ENCODE measurements at regions not wholly inside any gene's neighbourhood (a gene's known extent, or its start where the extent isn't known, plus 50 kb on each side); places are given as distances from the start of the nearest gene placed in this dataset.

GRCh38 chr18:76545433-76546087 lies 50.5 kb upstream of the ZNF516 start:
- ChIA-PET POLR2A (no interaction called here), CTCF (no interaction called here)
- Histone ChIP-seq H3K27ac (ENCODE audit: insufficient read depth, low read depth, low read length) (no peak overlapping the region), H3K4me2 (ENCODE audit: insufficient read depth, low read length) (no peak overlapping the region), H3K36me3 (ENCODE audit: control insufficient read depth in 2 of 2, extremely low read depth in 1 of 2, insufficient read depth in 2 of 2, low read length in 2 of 2) (no peaks in the 10 kb centered on the region), H3K4me1 (ENCODE audit: control insufficient read depth, extremely low read depth, insufficient read depth, low read length) (no peaks in the 10 kb centered on the region), H3K9ac (replicated peaks; ENCODE audit: extremely low read depth, insufficient read depth, low read length) (no peak overlapping the region), H4K20me1 (replicated peaks; ENCODE audit: control insufficient read depth, extremely low read depth, insufficient read depth, low read length) (no peaks in the 10 kb centered on the region), H3K9me1 (replicated peaks; ENCODE audit: control insufficient read depth, extremely low read depth, insufficient read depth, low read length) (no peaks in the 10 kb centered on the region), H2AFZ (ENCODE audit: low read depth, low read length) (no peak overlapping the region), H3K9me3 (replicated peaks; ENCODE audit: control insufficient read depth, insufficient read depth, low read length) (no peaks in the 10 kb centered on the region), H3K79me2 (ENCODE audit: control insufficient read depth, insufficient read depth, low read length) (no peaks in the 10 kb centered on the region), H3K27me3 (ENCODE audit: control insufficient read depth in 2 of 2, insufficient read depth in 2 of 2, low read length in 2 of 2) (no peaks in the 10 kb centered on the region), H3K4me3 (replicated peaks in 1 of 3; ENCODE audit: insufficient read depth in 1 of 3, low read depth in 1 of 3, low read length in 3 of 3) (no peak overlapping the region)
- TF ChIP-seq MAX (IDR thresholded peaks at IDR 0.05; ENCODE audit: insufficient read depth, insufficient read length) (no peak), GATA2 (IDR thresholded peaks at IDR 0.05; ENCODE audit: insufficient read depth, insufficient read length, low read depth, low read length) (no peak), EZH2 (IDR thresholded peaks at IDR 0.05; ENCODE audit: borderline replicate concordance, low read depth, low read length, severe bottlenecking) (no peak), POLR2A (IDR thresholded peaks at IDR 0.05; ENCODE audit: low read depth, low read length) (no peak), JUN (IDR thresholded peaks at IDR 0.05; ENCODE audit: borderline replicate concordance, insufficient read depth, insufficient read length, low read depth) (no peak)
- intact Hi-C loops (cut with micrococcal nuclease) = no loop called here
- DNase-seq (ENCODE audit: low read depth, low spot score) = no peak
- dilution Hi-C loops (cut with MboI; ENCODE audit: extremely low pct_ligation_motif_present, low sequenced_read_pairs) = no loop called here
- no TSS peak for BruUV-seq (replicated peaks)
- no peak for FAIRE-seq

- dilution Hi-C loops (cut with MboI; ENCODE audit: extremely low pct_ligation_motif_present, low sequenced_read_pairs) (no loop called here), intact Hi-C loops (cut with micrococcal nuclease) (no loop called here)
- H4K20me1 ChIP-seq (replicated peaks; ENCODE audit: control insufficient read depth, extremely low read depth, insufficient read depth, low read length) = no peaks in the 10 kb centered on the region
- H3K4me3 ChIP-seq (replicated peaks in 1 of 3; ENCODE audit: insufficient read depth in 1 of 3, low read depth in 1 of 3, low read length in 3 of 3) = no peak overlapping the region
- H3K36me3 ChIP-seq (ENCODE audit: control insufficient read depth in 2 of 2, extremely low read depth in 1 of 2, insufficient read depth in 2 of 2, low read length in 2 of 2) = no peaks in the 10 kb centered on the region
- H3K9me3 ChIP-seq (replicated peaks; ENCODE audit: control insufficient read depth, insufficient read depth, low read length) = no peaks in the 10 kb centered on the region
- no peak overlapping the region for H2AFZ ChIP-seq (ENCODE audit: low read depth, low read length)
- no peak overlapping the region for H3K4me2 ChIP-seq (ENCODE audit: insufficient read depth, low read length)
- BruUV-seq (replicated peaks) = no TSS peak
- H3K9ac ChIP-seq (replicated peaks; ENCODE audit: extremely low read depth, insufficient read depth, low read length) = no peak overlapping the region
- H3K27ac ChIP-seq (ENCODE audit: insufficient read depth, low read depth, low read length) = no peak overlapping the region
- H3K4me1 ChIP-seq (ENCODE audit: control insufficient read depth, extremely low read depth, insufficient read depth, low read length) = no peaks in the 10 kb centered on the region
- POLR2A ChIA-PET = no interaction called here
- FAIRE-seq (no peak), DNase-seq (ENCODE audit: low read depth, low spot score) (no peak)
- H3K27me3 ChIP-seq (ENCODE audit: control insufficient read depth in 2 of 2, insufficient read depth in 2 of 2, low read length in 2 of 2) = no peaks in the 10 kb centered on the region
- no peaks in the 10 kb centered on the region for H3K9me1 ChIP-seq (replicated peaks; ENCODE audit: control insufficient read depth, extremely low read depth, insufficient read depth, low read length)
- no peak for TF ChIP-seq CTCF (IDR thresholded peaks at IDR 0.05; ENCODE audit: extremely low read depth in 1 of 2, insufficient read depth in 1 of 2, low read depth in 1 of 2, low read length in 2 of 2)
- no peak for TF ChIP-seq JUN (IDR thresholded peaks at IDR 0.05; ENCODE audit: borderline replicate concordance, insufficient read depth, insufficient read length, low read depth)
- TF ChIP-seq MAX (IDR thresholded peaks at IDR 0.05; ENCODE audit: insufficient read depth, insufficient read length) = no peak
- no peaks in the 10 kb centered on the region for H3K79me2 ChIP-seq (ENCODE audit: control insufficient read depth, insufficient read depth, low read length)
- CTCF ChIA-PET = no interaction called here
Measured at GRCh38 chr18:76544511-76545345, 49.7 kb upstream of the ZNF516 start.
